ENCODE measurements at regions not wholly inside any gene's neighbourhood (a gene's known extent, or its start where the extent isn't known, plus 50 kb on each side); places are given as distances from the start of the nearest gene placed in this dataset.
A peak's percentile ranks its signal among the peaks of the same experiment; 100 is the strongest.

GRCh38 chr2:83464444-83464843 lies 994.6 kb downstream of the SUCLG1 start:
- Histone ChIP-seq H3K27me3 (no peaks in the 10 kb centered on the region), H3K27ac (no peak overlapping the region), H3K9ac (no peak overlapping the region), H3K36me3 (no peaks in the 10 kb centered on the region), H4K20me1 (no peaks in the 10 kb centered on the region), H3K4me2 (no peak overlapping the region), H3K4me3 (no peak overlapping the region), H3K9me3 (replicated peaks in 1 of 11) (no peaks in the 10 kb centered on the region), H3K4me1 (no peaks in the 10 kb centered on the region)
- no peak for TF ChIP-seq Cebpa-rat (IDR thresholded peaks at IDR 0.05)

- Histone ChIP-seq H3K36me3 (no peaks in the 10 kb centered on the region), H3K4me2 (no peak overlapping the region), H3K4me1 (no peaks in the 10 kb centered on the region), H3K9ac (no peak overlapping the region), H4K20me1 (no peaks in the 10 kb centered on the region), H3K27me3 (no peaks in the 10 kb centered on the region), H3K27ac (no peak overlapping the region), H3K4me3 (no peak overlapping the region), H3K9me3 (replicated peaks in 1 of 11) (no peaks in the 10 kb centered on the region)
- TF ChIP-seq Cebpa-rat (IDR thresholded peaks at IDR 0.05): no peak
Observed at GRCh38 chr2:83462881-83463280, 996.2 kb downstream of the SUCLG1 start.

GRCh38 chr2:83461135-83461534 lies 997.9 kb downstream of the SUCLG1 start:
- no peak for TF ChIP-seq Cebpa-rat (IDR thresholded peaks at IDR 0.05)
- Histone ChIP-seq H3K4me3 (no peak overlapping the region), H3K9me3 (replicated peaks in 1 of 11) (no peaks in the 10 kb centered on the region), H3K36me3 (no peaks in the 10 kb centered on the region), H4K20me1 (no peaks in the 10 kb centered on the region), H3K27ac (no peak overlapping the region), H3K9ac (no peak overlapping the region), H3K4me2 (no peak overlapping the region), H3K4me1 (no peaks in the 10 kb centered on the region), H3K27me3 (no peaks in the 10 kb centered on the region)

GRCh38 chr2:83459456-83459855 lies 999.6 kb downstream of the SUCLG1 start:
- Histone ChIP-seq H3K4me1 (no peaks in the 10 kb centered on the region), H3K27me3 (no peaks in the 10 kb centered on the region), H4K20me1 (no peaks in the 10 kb centered on the region), H3K9ac (no peak overlapping the region), H3K9me3 (replicated peaks in 1 of 11) (no peaks in the 10 kb centered on the region), H3K27ac (no peak overlapping the region), H3K4me2 (no peak overlapping the region), H3K36me3 (no peaks in the 10 kb centered on the region), H3K4me3 (no peak overlapping the region)
- no peak for TF ChIP-seq Cebpa-rat (IDR thresholded peaks at IDR 0.05)

GRCh38 chr2:83435989-83436388 lies 1023.1 kb downstream of the SUCLG1 start:
- H3K9ac ChIP-seq: no peak overlapping the region
- H3K4me2 ChIP-seq: no peak overlapping the region
- H3K36me3 ChIP-seq: no peaks in the 10 kb centered on the region
- no peak overlapping the region for H3K27ac ChIP-seq
- H3K4me3 ChIP-seq: no peak overlapping the region
- H4K20me1 ChIP-seq: no peaks in the 10 kb centered on the region
- no peaks in the 10 kb centered on the region for H3K4me1 ChIP-seq
- no peak for TF ChIP-seq Cebpa-rat (IDR thresholded peaks at IDR 0.05)
- no peaks in the 10 kb centered on the region for H3K9me3 ChIP-seq (replicated peaks in 1 of 11)
- H3K27me3 ChIP-seq: no peaks in the 10 kb centered on the region

- TF ChIP-seq Cebpa-rat (IDR thresholded peaks at IDR 0.05): no peak
- no peak overlapping the region for H3K27ac ChIP-seq
- no peak overlapping the region for H3K4me2 ChIP-seq
- H3K9ac ChIP-seq: no peak overlapping the region
- no peaks in the 10 kb centered on the region for H4K20me1 ChIP-seq
- H3K4me1 ChIP-seq: no peaks in the 10 kb centered on the region
- no peaks in the 10 kb centered on the region for H3K27me3 ChIP-seq
- H3K4me3 ChIP-seq: no peak overlapping the region
- H3K9me3 ChIP-seq (replicated peaks in 1 of 11): peaks cover 22 to 33% (median 27%) of the 10 kb centered on the region in 11 experiments
- H3K36me3 ChIP-seq: no peaks in the 10 kb centered on the region
Observed at GRCh38 chr2:83420993-83421392, 1038.1 kb downstream of the SUCLG1 start.

GRCh38 chr2:83394134-83394904 lies 1064.8 kb downstream of the SUCLG1 start:
- H3K27ac ChIP-seq: no peak overlapping the region
- H3K4me3 ChIP-seq: no peak overlapping the region
- no peaks in the 10 kb centered on the region for H3K9me3 ChIP-seq (replicated peaks in 1 of 11)
- no peak overlapping the region for H3K4me2 ChIP-seq
- H3K9ac ChIP-seq: no peak overlapping the region
- H3K27me3 ChIP-seq: peaks cover 0 to 6% (median 0%) of the 10 kb centered on the region in 11 experiments; a peak in 3 of 22 replicates
- H3K4me1 ChIP-seq: 0 out of 20 replicates have a peak, but pooled peaks cover 0 to under 1% (median 0%) of the 10 kb centered on the region in 10 experiments
- no peaks in the 10 kb centered on the region; a peak in 2 of 22 replicates for H4K20me1 ChIP-seq
- no peaks in the 10 kb centered on the region for H3K36me3 ChIP-seq
- TF ChIP-seq Cebpa-rat (IDR thresholded peaks at IDR 0.05): no peak

GRCh38 chr2:83388804-83389203 lies 1070.3 kb downstream of the SUCLG1 start:
- Histone ChIP-seq H3K4me2 (peak overlapping the region in 5 of 11 experiments; percentile 53 to 74 (median 61); a peak in 11 of 22 replicates), H3K36me3 (no peaks in the 10 kb centered on the region), H3K4me1 (peaks cover 0 to 15% (median 7%) of the 10 kb centered on the region in 10 experiments; a peak in 11 of 20 replicates), H4K20me1 (no peaks in the 10 kb centered on the region; a peak in 2 of 22 replicates), H3K27ac (peak overlapping the region in 2 of 11 experiments; percentile 34 to 58; a peak in 3 of 22 replicates), H3K4me3 (no peak overlapping the region), H3K27me3 (peaks cover 0 to 6% (median 0%) of the 10 kb centered on the region in 11 experiments; a peak in 3 of 22 replicates), H3K9me3 (replicated peaks in 1 of 11) (no peaks in the 10 kb centered on the region), H3K9ac (0 out of 22 replicates have a peak overlapping the region, but pooled peaks of 1 of the 11 experiments have one; percentile 27)
- no peak for TF ChIP-seq Cebpa-rat (IDR thresholded peaks at IDR 0.05)

- Histone ChIP-seq H3K4me3 (no peak overlapping the region), H3K4me1 (peaks cover 0 to 15% (median 7%) of the 10 kb centered on the region in 10 experiments; a peak in 11 of 20 replicates)
Observed at GRCh38 chr2:83386549-83386948, 1072.5 kb downstream of the SUCLG1 start.

More at GRCh38 chr2:83386549-83386948, 1072.5 kb downstream of the SUCLG1 start:
- peaks cover 0 to 2% (median 0%) of the 10 kb centered on the region in 11 experiments; a peak in 2 of 22 replicates for H3K9me3 ChIP-seq (replicated peaks in 1 of 11)
- H3K27ac ChIP-seq: no peak overlapping the region
- H3K36me3 ChIP-seq: no peaks in the 10 kb centered on the region
- H4K20me1 ChIP-seq: no peaks in the 10 kb centered on the region; a peak in 2 of 22 replicates
- no peak for TF ChIP-seq Cebpa-rat (IDR thresholded peaks at IDR 0.05)
- H3K4me2 ChIP-seq: no peak overlapping the region
- peaks cover 0 to 6% (median 0%) of the 10 kb centered on the region in 11 experiments; a peak in 3 of 22 replicates for H3K27me3 ChIP-seq
- H3K9ac ChIP-seq: no peak overlapping the region
